ENCODE measurements at regions not wholly inside any gene's neighbourhood (a gene's known extent, or its start where the extent isn't known, plus 50 kb on each side); places are given as distances from the start of the nearest gene placed in this dataset.

DNA sequence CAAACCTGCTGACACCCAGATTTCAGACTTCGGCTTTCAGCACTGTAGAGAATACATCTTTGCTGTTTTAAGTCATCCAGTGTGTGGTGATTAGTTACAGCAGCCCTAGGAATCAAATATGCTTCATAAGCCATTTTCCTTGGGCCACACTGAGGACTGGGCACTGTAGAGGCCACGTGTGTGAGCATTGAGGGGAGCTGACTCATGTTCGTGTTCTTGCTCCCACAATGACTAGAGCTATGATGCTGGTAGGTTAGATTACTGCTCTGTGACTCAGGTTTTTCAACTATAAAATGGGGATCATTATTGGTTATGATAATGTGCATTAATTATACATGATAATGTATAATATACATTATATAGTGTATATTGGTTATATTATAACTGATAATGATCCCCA is 96.5 kb upstream of the PALM2AKAP2 start:
- DNase-seq = no peak

DNA sequence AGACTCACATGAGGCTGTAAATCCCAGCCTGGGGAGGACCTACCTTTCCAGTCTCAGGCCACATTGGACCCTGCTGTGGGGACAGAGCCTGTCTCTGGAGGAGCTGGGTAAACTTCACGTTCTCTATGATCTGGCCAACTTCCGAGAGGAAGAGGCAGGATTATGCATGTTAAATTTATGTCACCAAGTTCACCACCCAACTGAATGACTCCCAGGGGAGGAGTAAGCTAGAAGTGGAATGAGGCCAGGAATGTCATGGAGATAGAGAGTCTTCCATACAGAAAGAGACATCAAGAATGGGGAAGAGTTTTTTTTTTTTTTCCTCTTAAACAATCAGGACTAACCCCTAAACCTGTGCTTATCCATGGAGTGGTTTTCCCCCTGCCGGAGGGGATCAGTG is 90.3 kb upstream of the PALM2AKAP2 start:
- no peak for DNase-seq

- DNase-seq = no peak
These were observed 81.0 kb upstream of the PALM2AKAP2 start for GRCh38 chr9:109699019-109699418.

GRCh38 chr9:109704546-109704945 is 75.5 kb upstream of the PALM2AKAP2 start:
- no peak for DNase-seq

DNA sequence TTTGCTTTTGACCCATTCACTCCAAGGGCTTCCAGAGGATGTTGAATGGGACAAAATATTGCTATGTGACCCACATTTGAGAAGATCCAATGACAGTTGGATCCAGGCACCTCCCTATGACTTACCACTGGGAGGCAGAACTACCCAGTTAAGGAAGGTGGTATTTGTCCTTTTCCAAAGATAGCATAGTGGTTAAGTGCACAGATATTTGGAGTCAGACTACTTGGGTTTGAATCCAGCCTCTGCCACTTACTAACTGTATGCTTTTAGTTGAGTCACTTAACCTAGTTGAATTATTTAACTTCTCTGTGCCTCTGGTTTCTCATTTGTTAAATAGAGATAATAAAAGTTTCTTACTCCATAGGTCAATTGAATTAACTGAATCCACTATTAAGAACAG is 74.5 kb upstream of the PALM2AKAP2 start:
- DNase-seq = no peak

GRCh38 chr9:109707355-109707754 is 72.6 kb upstream of the PALM2AKAP2 start:
- no peak for DNase-seq

DNA sequence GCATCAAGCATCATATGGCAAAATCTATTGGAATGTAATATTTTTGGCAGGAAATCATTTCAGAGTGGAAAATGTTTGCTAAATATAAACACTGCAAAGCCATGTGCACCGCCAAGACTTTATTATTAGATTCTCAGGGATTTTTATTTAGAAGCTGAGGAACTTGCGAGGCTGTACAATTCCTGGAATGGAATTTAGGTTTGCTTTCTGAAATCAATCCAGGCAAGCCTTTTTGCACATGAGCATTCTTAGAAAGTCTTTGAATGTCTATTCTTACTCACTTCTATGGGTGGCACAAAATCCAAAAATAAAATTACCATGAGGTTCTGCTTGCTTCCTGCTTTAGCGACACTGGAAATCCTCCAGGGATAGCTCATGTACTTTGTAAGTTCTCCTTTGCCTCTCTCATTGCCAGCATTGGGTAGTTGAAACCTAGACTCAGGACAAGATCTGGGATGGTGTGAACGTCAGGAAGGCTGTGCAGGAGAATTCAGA is 71.5 kb upstream of the PALM2AKAP2 start:
- no peak for DNase-seq

- DNase-seq = no peak
These were observed 70.1 kb upstream of the PALM2AKAP2 start for GRCh38 chr9:109709866-109710265.

GRCh38 chr9:109710830-109711229 is 69.2 kb upstream of the PALM2AKAP2 start:
- DNase-seq = no peak

DNA sequence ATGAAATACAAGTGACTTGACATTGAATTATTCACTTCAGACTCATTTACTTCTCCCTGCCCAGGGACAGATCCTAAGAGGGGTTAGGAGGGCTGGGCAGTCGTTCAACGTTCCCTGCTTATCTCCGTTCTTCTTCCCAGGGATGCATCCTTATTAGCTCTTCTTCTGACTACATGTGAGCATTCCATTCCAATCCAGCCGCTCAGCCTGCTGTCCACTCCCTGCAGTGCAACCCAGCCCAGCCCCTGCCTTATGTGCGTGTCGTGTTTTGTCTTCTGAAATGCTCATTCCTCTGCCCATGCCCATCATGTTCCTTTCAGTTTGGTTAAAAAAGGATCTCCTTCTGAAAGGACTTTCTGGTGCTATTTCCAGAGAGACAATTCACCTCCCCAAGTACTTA is 64.7 kb upstream of the PALM2AKAP2 start:
- no peak for DNase-seq

GRCh38 chr9:109716631-109717030 is 63.4 kb upstream of the PALM2AKAP2 start:
- DNase-seq = no peak

GRCh38 chr9:109717342-109717741 is 62.7 kb upstream of the PALM2AKAP2 start:
- DNase-seq = no peak

GRCh38 chr9:109718861-109719260 is 61.1 kb upstream of the PALM2AKAP2 start:
- DNase-seq = no peak

DNA sequence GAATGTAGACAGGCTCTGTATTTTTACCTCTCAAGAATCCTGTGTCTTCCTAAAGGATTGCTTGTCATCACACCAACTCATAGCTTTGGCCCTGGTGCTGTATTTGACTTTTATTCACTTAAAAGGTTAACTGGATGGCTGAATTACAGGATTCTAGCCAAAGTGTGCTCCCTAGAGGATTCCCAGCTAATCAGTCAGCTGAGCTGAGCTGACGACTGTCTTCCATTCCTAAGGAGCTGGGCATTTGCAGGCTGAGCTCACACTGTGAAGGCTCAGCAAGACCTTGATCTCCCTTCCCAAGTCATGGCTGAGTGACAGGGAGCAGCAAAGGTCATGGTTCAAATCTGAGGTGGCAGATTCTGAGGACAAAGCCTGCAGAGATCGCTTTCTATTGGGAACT is 59.0 kb upstream of the PALM2AKAP2 start:
- DNase-seq = no peak

DNA sequence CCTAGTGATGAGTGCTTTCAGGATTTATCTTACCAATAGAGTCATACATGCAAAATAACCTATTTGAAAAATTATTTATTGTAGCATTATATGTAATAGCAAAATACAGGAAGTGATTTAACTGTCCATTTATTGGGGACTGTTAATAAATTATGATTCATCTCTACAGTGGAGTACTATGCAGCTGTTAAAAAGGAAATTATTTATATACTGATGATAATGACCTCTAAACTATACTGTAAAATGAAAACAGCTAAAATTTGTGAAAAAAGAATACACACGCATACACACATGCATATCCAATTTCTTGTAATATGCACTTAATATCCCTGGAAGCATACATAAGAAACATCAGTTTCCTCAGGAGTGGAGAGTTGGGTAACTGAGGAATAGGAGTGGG is 58.0 kb upstream of the PALM2AKAP2 start:
- DNase-seq = no peak

DNA sequence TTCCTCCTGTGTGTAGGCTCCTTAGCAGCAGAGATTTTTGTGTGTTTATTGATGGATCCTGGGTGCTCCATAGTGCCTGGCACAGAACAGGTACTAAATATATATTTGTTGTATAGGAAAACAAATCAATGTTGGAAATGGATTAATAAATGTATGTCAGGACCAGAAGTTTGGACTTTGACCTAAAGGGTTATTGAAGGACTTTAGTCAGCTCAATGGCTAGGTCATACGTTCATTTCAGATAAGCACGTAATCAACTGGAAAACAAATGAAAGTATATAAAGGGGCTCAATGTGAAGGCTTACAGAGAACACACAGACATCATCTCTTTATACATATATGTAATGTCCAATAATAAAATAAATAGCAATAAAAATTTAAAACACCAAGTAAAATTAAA is 56.2 kb upstream of the PALM2AKAP2 start:
- no peak for DNase-seq

DNA sequence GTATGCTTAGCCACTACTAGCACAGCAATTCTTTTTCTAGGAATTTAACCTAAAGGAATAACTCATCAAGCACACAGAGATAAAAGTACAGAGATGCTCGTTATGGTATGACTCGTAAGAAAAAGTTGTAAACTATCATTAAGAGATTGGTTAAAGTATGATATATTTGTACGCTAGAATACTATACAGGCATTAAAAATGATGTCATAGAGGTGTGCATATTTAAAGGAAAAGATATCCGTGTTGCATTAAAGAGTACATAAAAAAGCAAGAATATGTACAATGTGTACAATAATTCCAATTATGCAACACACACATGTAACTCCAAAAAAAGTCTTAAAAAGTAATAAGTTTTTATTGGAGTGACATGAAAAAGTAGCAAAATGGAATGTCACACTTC is 54.5 kb upstream of the PALM2AKAP2 start:
- no peak for DNase-seq

DNA sequence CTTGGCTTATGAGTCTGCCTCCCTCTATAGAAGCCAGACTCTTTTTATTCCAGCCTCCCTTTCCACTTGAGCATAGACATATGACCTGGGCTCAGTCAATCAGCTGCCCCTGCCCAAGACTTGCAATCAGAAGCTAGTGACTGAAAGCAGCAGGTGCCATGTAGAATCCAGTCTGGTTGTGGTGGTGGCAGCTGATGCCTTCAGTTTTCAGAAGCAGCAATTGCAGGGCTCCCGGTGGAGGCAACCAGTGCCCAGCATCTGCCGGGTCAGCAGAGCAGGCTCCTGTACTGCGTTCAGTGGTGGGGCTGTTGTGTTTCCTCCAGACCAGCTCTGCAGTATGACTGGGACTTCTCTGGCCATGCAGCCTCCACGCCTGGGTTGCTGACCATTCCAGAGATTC is 53.9 kb upstream of the PALM2AKAP2 start:
- DNase-seq = no peak

GRCh38 chr9:109728686-109729300 is 51.2 kb upstream of the PALM2AKAP2 start:
- DNase-seq = no peak

DNA sequence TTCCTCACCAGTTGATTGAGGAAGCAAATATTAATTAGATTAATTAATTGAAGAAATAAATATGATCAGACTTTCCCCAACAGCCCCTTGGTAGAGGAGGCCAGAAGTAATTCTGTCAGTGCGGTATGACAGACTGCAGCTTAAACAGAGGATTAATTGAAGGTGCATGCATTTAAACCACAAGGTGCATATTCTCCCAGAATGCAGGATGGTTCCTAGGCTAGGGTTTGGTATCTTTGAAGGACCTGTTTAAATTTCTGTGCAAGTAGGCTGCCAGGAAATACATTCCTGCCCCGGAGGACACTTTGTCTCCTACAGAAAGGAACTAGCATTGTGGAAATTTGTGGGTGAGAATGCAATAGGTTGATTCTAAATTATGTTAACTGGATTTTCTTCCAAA is 50.5 kb upstream of the PALM2AKAP2 start:
- no peak for DNase-seq
